ENCODE measurements at regions not wholly inside any gene's neighbourhood (a gene's known extent, or its start where the extent isn't known, plus 50 kb on each side); places are given as distances from the start of the nearest gene placed in this dataset.

- Histone ChIP-seq H3K9me3 (replicated peaks; ENCODE audit: control insufficient read depth, insufficient read depth, low read length) (no peaks in the 10 kb centered on the region), H3K27me3 (ENCODE audit: control insufficient read depth in 2 of 2, insufficient read depth in 2 of 2, low read length in 2 of 2) (no peaks in the 10 kb centered on the region), H2AFZ (ENCODE audit: low read depth, low read length) (no peak overlapping the region), H3K4me2 (ENCODE audit: insufficient read depth, low read length) (no peak overlapping the region), H3K36me3 (ENCODE audit: control insufficient read depth in 2 of 2, extremely low read depth in 1 of 2, insufficient read depth in 2 of 2, low read length in 2 of 2) (no peaks in the 10 kb centered on the region), H4K20me1 (replicated peaks; ENCODE audit: control insufficient read depth, extremely low read depth, insufficient read depth, low read length) (no peaks in the 10 kb centered on the region), H3K4me3 (replicated peaks in 1 of 3; ENCODE audit: insufficient read depth in 1 of 3, low read depth in 1 of 3, low read length in 3 of 3) (no peak overlapping the region), H3K9ac (replicated peaks; ENCODE audit: extremely low read depth, insufficient read depth, low read length) (no peak overlapping the region), H3K27ac (ENCODE audit: insufficient read depth, low read depth, low read length) (no peak overlapping the region), H3K9me1 (replicated peaks; ENCODE audit: control insufficient read depth, extremely low read depth, insufficient read depth, low read length) (no peaks in the 10 kb centered on the region), H3K79me2 (ENCODE audit: control insufficient read depth, insufficient read depth, low read length) (no peaks in the 10 kb centered on the region), H3K4me1 (ENCODE audit: control insufficient read depth, extremely low read depth, insufficient read depth, low read length) (no peaks in the 10 kb centered on the region)
- intact Hi-C loops (cut with micrococcal nuclease) (loop anchor here (10.0 kb wide), 1 partner anchor 91 kb away; no protein-coding TSS in a partner anchor), dilution Hi-C loops (cut with MboI; ENCODE audit: extremely low pct_ligation_motif_present, low sequenced_read_pairs) (no loop called here)
- FAIRE-seq (no peak), DNase-seq (ENCODE audit: low read depth, low spot score) (no peak)
- ChIA-PET CTCF (interaction anchor here (1.3 to 1.5 kb wide), 4 partner anchors 11 to 473 kb away, joined by 3 to 7 read pairs (median 4); no protein-coding TSS in a partner anchor), POLR2A (no interaction called here)
- no TSS peak for BruUV-seq (replicated peaks)
- no peak for TF ChIP-seq FOS (IDR thresholded peaks at IDR 0.05; ENCODE audit: borderline replicate concordance, insufficient read depth, low read length)
- no peak for TF ChIP-seq MAX (IDR thresholded peaks at IDR 0.05; ENCODE audit: insufficient read depth, insufficient read length)
- TF ChIP-seq EZH2 (IDR thresholded peaks at IDR 0.05; ENCODE audit: borderline replicate concordance, low read depth, low read length, severe bottlenecking), result no peak
- no peak for TF ChIP-seq JUN (IDR thresholded peaks at IDR 0.05; ENCODE audit: borderline replicate concordance, insufficient read depth, insufficient read length, low read depth)
Observed at GRCh38 chr16:79993629-79994209, 393.2 kb upstream of the MAF start.

GRCh38 chr16:79991969-79992368 is 391.4 kb upstream of the MAF start:
- no peaks in the 10 kb centered on the region for H3K36me3 ChIP-seq (ENCODE audit: control insufficient read depth in 2 of 2, extremely low read depth in 1 of 2, insufficient read depth in 2 of 2, low read length in 2 of 2)
- ChIA-PET POLR2A (no interaction called here), CTCF (no interaction called here)
- FAIRE-seq (no peak), DNase-seq (ENCODE audit: low read depth, low spot score) (no peak)
- H3K4me3 ChIP-seq (replicated peaks in 1 of 3; ENCODE audit: insufficient read depth in 1 of 3, low read depth in 1 of 3, low read length in 3 of 3), result no peak overlapping the region
- dilution Hi-C loops (cut with MboI; ENCODE audit: extremely low pct_ligation_motif_present, low sequenced_read_pairs), result no loop called here
- H3K9me1 ChIP-seq (replicated peaks; ENCODE audit: control insufficient read depth, extremely low read depth, insufficient read depth, low read length), result no peaks in the 10 kb centered on the region
- no peak overlapping the region for H2AFZ ChIP-seq (ENCODE audit: low read depth, low read length)
- no peaks in the 10 kb centered on the region for H3K4me1 ChIP-seq (ENCODE audit: control insufficient read depth, extremely low read depth, insufficient read depth, low read length)
- BruUV-seq (replicated peaks), result no TSS peak
- intact Hi-C loops (cut with micrococcal nuclease), result loop anchor here (10.0 kb wide), 1 partner anchor 93 kb away; no protein-coding TSS in a partner anchor
- no peak overlapping the region for H3K9ac ChIP-seq (replicated peaks; ENCODE audit: extremely low read depth, insufficient read depth, low read length)
- no peak overlapping the region for H3K27ac ChIP-seq (ENCODE audit: insufficient read depth, low read depth, low read length)
- H3K27me3 ChIP-seq (ENCODE audit: control insufficient read depth in 2 of 2, insufficient read depth in 2 of 2, low read length in 2 of 2), result no peaks in the 10 kb centered on the region
- H3K9me3 ChIP-seq (replicated peaks; ENCODE audit: control insufficient read depth, insufficient read depth, low read length), result no peaks in the 10 kb centered on the region
- no peaks in the 10 kb centered on the region for H3K79me2 ChIP-seq (ENCODE audit: control insufficient read depth, insufficient read depth, low read length)
- H3K4me2 ChIP-seq (ENCODE audit: insufficient read depth, low read length), result no peak overlapping the region
- TF ChIP-seq CTCF (IDR thresholded peaks at IDR 0.05; ENCODE audit: extremely low read depth in 1 of 2, insufficient read depth in 1 of 2, low read depth in 1 of 2, low read length in 2 of 2), result no peak
- TF ChIP-seq FOS (IDR thresholded peaks at IDR 0.05; ENCODE audit: borderline replicate concordance, insufficient read depth, low read length), result no peak
- TF ChIP-seq POLR2AphosphoS5 (IDR thresholded peaks at IDR 0.05; ENCODE audit: insufficient read depth, low read depth, low read length), result no peak
- no peak for TF ChIP-seq EZH2 (IDR thresholded peaks at IDR 0.05; ENCODE audit: borderline replicate concordance, low read depth, low read length, severe bottlenecking)
- TF ChIP-seq POLR2A (IDR thresholded peaks at IDR 0.05; ENCODE audit: low read depth, low read length), result no peak
- H4K20me1 ChIP-seq (replicated peaks; ENCODE audit: control insufficient read depth, extremely low read depth, insufficient read depth, low read length), result no peaks in the 10 kb centered on the region

Data from endothelial cell of umbilical vein (primary cell).